DND-41 (cell line): ENCODE measurements at regions not wholly inside any gene's neighbourhood (a gene's known extent, or its start where the extent isn't known, plus 50 kb on each side); places are given as distances from the start of the nearest gene placed in this dataset.

ENCODE experiments used
- ATAC-seq: fragments of 200-7000 bp; cut with Tn5 transposase; 3 replicates; pipeline ENCODE4 v1.9.1; 2021; ENCODE audit warnings: low read depth; ENCODE audit not compliant: insufficient read depth
- DNase-seq: peaks from one replicate; pipeline ENCODE4 v3.0.0-alpha.2; 2020
- H2AFZ ChIP-seq: 2 replicates; pipeline ENCODE4 v1.6.0; 2012; ENCODE audit warnings: low read depth, low read length
- H3K27ac ChIP-seq: 2 replicates; pipeline ENCODE4 v1.5.1; 2012; ENCODE audit warnings: low read length, inconsistent platforms
- H3K27me3 ChIP-seq: fragments of 200-600 bp; sonication (generic); 2 replicates; pipeline ENCODE4 v1.6.0; 2012; ENCODE audit warnings: low read length, mild to moderate bottlenecking, inconsistent platforms; ENCODE audit not compliant: insufficient read depth, poor library complexity
- H3K36me3 ChIP-seq: 2 replicates; pipeline ENCODE4 v1.5.1; 2012; ENCODE audit warnings: low read length, inconsistent platforms; ENCODE audit not compliant: insufficient read depth
- H3K4me1 ChIP-seq: 2 replicates; pipeline ENCODE4 v1.5.1; 2012; ENCODE audit warnings: mild to moderate bottlenecking, low read length; ENCODE audit not compliant: insufficient read depth
- H3K4me2 ChIP-seq: 2 replicates; pipeline ENCODE4 v1.6.0; 2012; ENCODE audit warnings: mild to moderate bottlenecking, moderate library complexity, low read length, inconsistent platforms; ENCODE audit not compliant: insufficient read depth
- H3K4me3 ChIP-seq, 2 experiments: fragments of 200-600 bp in 1 of 2; shearing (Covaris generic) in 1 of 2; 2 replicates each; pipeline ENCODE4 v1.5.1; 2012 to 2016; ENCODE audit warnings: inconsistent platforms in 2 of 2, low read length in 2 of 2, mild to moderate bottlenecking in 2 of 2, low read depth in 1 of 2, moderate library complexity in 1 of 2
- H3K79me2 ChIP-seq: 2 replicates; pipeline ENCODE4 v1.6.0; 2012; ENCODE audit warnings: low read length, inconsistent platforms; ENCODE audit not compliant: insufficient read depth
- H3K9ac ChIP-seq: 2 replicates; pipeline ENCODE4 v1.6.0; 2012; ENCODE audit warnings: low read depth, mild to moderate bottlenecking, inconsistent platforms, low read length, moderate library complexity
- H3K9me3 ChIP-seq: 2 replicates; pipeline ENCODE4 v1.5.1; 2012; ENCODE audit warnings: low read length, moderate library complexity, mild to moderate bottlenecking, inconsistent platforms; ENCODE audit not compliant: insufficient read depth, severe bottlenecking
- H4K20me1 ChIP-seq: 2 replicates; pipeline ENCODE4 v1.6.0; 2012; ENCODE audit warnings: low read length; ENCODE audit not compliant: insufficient read depth
- CTCF ChIP-seq: IDR thresholded peaks from 2 replicates; pipeline ENCODE4 v1.5.1; 2012; ENCODE audit warnings: borderline replicate concordance, low read length, moderate library complexity, mild to moderate bottlenecking; ENCODE audit not compliant: poor library complexity, severe bottlenecking; ENCODE audit errors: extremely low read depth
- EZH2 ChIP-seq: IDR thresholded peaks from 3 replicates; pipeline ENCODE4 v1.6.1; 2012; ENCODE audit warnings: borderline replicate concordance, low read depth, mild to moderate bottlenecking, moderate library complexity, low read length, inconsistent platforms; ENCODE audit not compliant: severe bottlenecking

GRCh38 chr11:98059488-98059887 lies 961.3 kb upstream of the CNTN5 start:
- Histone ChIP-seq H3K27me3 (no peaks in the 10 kb centered on the region), H2AFZ (no peak overlapping the region), H3K9ac (no peak overlapping the region), H3K79me2 (no peaks in the 10 kb centered on the region), H3K4me2 (no peak overlapping the region), H3K9me3 (no peaks in the 10 kb centered on the region), H4K20me1 (no peaks in the 10 kb centered on the region), H3K4me3 (no peak overlapping the region), H3K4me1 (no peaks in the 10 kb centered on the region), H3K36me3 (no peaks in the 10 kb centered on the region), H3K27ac (no peak overlapping the region)
- TF ChIP-seq EZH2 = no peak
- TF ChIP-seq CTCF = no peak
- DNase-seq (no peak), ATAC-seq (no peak)

DNA sequence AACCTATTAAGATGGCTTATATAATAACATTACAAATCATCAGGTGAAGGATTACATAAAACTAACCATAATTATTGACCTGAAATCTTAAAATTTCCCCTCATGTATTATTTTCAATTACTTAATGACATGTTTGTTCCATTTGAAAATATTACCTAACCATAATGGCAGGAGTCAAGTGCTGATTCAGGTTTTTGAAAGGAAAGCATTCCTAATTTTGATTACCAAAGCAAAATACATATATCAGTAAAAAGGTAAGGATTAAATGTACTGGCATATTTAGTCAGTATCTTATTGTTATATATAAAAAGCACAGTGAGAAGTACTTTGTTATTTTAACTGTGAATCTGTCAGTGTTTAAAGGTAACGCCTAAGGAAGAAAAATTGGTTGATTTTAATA lies 960.0 kb upstream of the CNTN5 start:
- ATAC-seq (no peak), DNase-seq (no peak)
- Histone ChIP-seq H3K27ac (no peak overlapping the region), H3K4me3 (no peak overlapping the region), H4K20me1 (no peaks in the 10 kb centered on the region), H3K36me3 (no peaks in the 10 kb centered on the region), H3K4me2 (no peak overlapping the region), H2AFZ (no peak overlapping the region), H3K9ac (no peak overlapping the region), H3K79me2 (no peaks in the 10 kb centered on the region), H3K4me1 (no peaks in the 10 kb centered on the region), H3K9me3 (no peaks in the 10 kb centered on the region), H3K27me3 (no peaks in the 10 kb centered on the region)
- TF ChIP-seq EZH2 (no peak), CTCF (no peak)

- Histone ChIP-seq H3K36me3 (no peaks in the 10 kb centered on the region), H4K20me1 (no peaks in the 10 kb centered on the region), H3K4me2 (no peak overlapping the region), H3K27me3 (no peaks in the 10 kb centered on the region), H3K4me3 (no peak overlapping the region), H3K9me3 (no peaks in the 10 kb centered on the region), H3K4me1 (no peaks in the 10 kb centered on the region), H2AFZ (no peak overlapping the region), H3K9ac (no peak overlapping the region), H3K27ac (no peak overlapping the region), H3K79me2 (no peaks in the 10 kb centered on the region)
- ATAC-seq = no peak
- TF ChIP-seq CTCF = no peak
- TF ChIP-seq EZH2 = no peak
- DNase-seq = no peak
Measured at GRCh38 chr11:98061858-98062257, 958.9 kb upstream of the CNTN5 start.

DNA sequence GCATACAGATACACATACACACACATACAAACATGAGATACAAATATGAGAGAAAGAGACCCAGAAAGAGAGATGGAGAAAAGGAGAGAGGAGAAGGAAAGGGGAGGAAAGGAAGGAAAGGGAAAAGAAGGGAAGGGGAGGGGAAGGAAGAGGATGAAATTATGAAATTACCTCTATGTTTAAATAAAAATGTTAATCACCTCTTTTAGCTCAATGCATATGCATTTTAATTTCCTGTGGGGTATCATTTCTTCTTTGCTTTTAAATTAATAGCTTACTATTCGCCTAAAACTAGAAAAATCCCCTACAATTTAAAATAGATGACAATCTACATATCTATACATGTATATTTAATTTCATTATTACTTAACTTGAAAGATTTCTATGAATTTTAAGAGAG lies 958.0 kb upstream of the CNTN5 start:
- TF ChIP-seq CTCF = no peak
- H4K20me1 ChIP-seq = no peaks in the 10 kb centered on the region
- no peaks in the 10 kb centered on the region for H3K79me2 ChIP-seq

More for the DNA sequence above, 958.0 kb upstream of the CNTN5 start:
- ATAC-seq (no peak), DNase-seq (no peak)
- Histone ChIP-seq H3K4me2 (no peak overlapping the region), H3K4me3 (no peak overlapping the region), H2AFZ (no peak overlapping the region), H3K27ac (no peak overlapping the region), H3K27me3 (no peaks in the 10 kb centered on the region), H3K36me3 (no peaks in the 10 kb centered on the region), H3K9ac (no peak overlapping the region), H3K4me1 (no peaks in the 10 kb centered on the region), H3K9me3 (no peaks in the 10 kb centered on the region)
